ENCODE measurements at regions not wholly inside any gene's neighbourhood (a gene's known extent, or its start where the extent isn't known, plus 50 kb on each side); places are given as distances from the start of the nearest gene placed in this dataset.

DNA sequence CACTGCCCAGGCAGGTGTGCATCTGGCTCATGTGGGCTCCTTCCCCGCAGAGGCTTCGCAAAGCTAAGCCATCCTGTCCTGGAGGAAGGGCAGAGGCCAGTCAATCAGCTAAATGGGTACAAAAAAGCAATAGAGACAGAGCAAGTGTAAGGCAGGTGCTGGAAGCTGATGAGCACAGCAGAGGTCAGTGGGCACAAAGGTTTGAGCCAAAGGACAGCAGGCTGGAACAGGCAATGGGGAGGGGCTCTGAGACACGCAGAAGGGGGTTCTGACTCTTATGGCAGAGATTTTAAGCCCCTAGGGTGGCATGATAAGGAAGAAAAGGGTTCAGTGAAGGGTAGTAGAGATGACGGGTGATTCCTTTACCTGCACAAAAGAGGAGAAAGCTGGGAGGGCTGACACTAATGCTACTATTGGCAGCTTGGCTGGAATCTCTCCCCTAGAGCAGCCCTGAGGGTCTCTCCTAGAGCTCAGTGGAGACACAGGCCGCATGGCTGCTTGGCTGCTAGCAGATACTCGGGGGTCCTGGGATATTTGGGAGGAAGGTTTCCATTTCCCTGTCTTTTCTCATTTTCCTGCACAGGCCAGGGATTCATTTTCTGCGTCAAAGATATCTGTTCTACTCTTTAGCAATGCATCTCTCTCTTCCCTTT lies 132.4 kb downstream of the MYCN start:
- TF ChIP-seq, protein P1, sequence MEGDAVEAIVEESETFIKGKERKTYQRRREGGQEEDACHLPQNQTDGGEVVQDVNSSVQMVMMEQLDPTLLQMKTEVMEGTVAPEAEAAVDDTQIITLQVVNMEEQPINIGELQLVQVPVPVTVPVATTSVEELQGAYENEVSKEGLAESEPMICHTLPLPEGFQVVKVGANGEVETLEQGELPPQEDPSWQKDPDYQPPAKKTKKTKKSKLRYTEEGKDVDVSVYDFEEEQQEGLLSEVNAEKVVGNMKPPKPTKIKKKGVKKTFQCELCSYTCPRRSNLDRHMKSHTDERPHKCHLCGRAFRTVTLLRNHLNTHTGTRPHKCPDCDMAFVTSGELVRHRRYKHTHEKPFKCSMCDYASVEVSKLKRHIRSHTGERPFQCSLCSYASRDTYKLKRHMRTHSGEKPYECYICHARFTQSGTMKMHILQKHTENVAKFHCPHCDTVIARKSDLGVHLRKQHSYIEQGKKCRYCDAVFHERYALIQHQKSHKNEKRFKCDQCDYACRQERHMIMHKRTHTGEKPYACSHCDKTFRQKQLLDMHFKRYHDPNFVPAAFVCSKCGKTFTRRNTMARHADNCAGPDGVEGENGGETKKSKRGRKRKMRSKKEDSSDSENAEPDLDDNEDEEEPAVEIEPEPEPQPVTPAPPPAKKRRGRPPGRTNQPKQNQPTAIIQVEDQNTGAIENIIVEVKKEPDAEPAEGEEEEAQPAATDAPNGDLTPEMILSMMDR (IDR thresholded peaks at IDR 0.05): no peak
- TF ChIP-seq POLR2A (IDR thresholded peaks at IDR 0.05): no peak
- no peak for TF ChIP-seq EP300 (IDR thresholded peaks at IDR 0.05)
- no peak for TF ChIP-seq POLR2AphosphoS5 (IDR thresholded peaks at IDR 0.05)

Data from sigmoid colon (tissue), 4 donors.